WTC11 (cell line): ENCODE measurements at regions not wholly inside any gene's neighbourhood (a gene's known extent, or its start where the extent isn't known, plus 50 kb on each side); places are given as distances from the start of the nearest gene placed in this dataset.

Experiments
- ATAC-seq: fragments of 200-7000 bp; cut with Tn5 transposase; 2 replicates; pipeline ENCODE4 v1.10.0; 2021; ENCODE audit warnings: mild to moderate bottlenecking, moderate library complexity
- CTCF ChIA-PET: fragments of 300-600 bp; sonication (Branson Sonifier 250); formaldehyde crosslinking; loops from one replicate; lab custom pipeline; 2021; ENCODE audit warnings: antibody characterized with exemption; lab: Charles Lee
- POLR2A ChIA-PET: fragments of 350-600 bp; sonication (Branson Sonifier 250); formaldehyde crosslinking; loops from one replicate; lab custom pipeline; 2021; ENCODE audit warnings: antibody characterized with exemption; lab: Charles Lee
- DNase-seq: peaks from one replicate; pipeline ENCODE4 v3.0.0; 2021; ENCODE audit warnings: low spot score
- H3K27ac Mint-ChIP-seq: 2 replicates; pipeline ENCODE4 v1.8.0; 2021; ENCODE audit warnings: mixed read lengths
- H3K27me3 Mint-ChIP-seq: 2 replicates; pipeline ENCODE4 v1.8.0; 2021; ENCODE audit warnings: low read depth, mild to moderate bottlenecking, moderate library complexity, mixed read lengths
- H3K36me3 Mint-ChIP-seq: 2 replicates; pipeline ENCODE4 v1.8.0; 2021; ENCODE audit warnings: mixed read lengths
- H3K4me1 Mint-ChIP-seq: 2 replicates; pipeline ENCODE4 v1.8.0; 2022; ENCODE audit warnings: mixed read lengths
- H3K4me3 Mint-ChIP-seq: 2 replicates; pipeline ENCODE4 v1.8.0; 2021; ENCODE audit warnings: mild to moderate bottlenecking, moderate library complexity, mixed read lengths
- H3K9me3 Mint-ChIP-seq: 2 replicates; pipeline ENCODE4 v1.8.0; 2021; ENCODE audit warnings: mixed read lengths
- ATF1 ChIP-seq: sonication (generic); formaldehyde crosslinking; IDR thresholded peaks from 2 replicates; pipeline ENCODE4 v1.8.1; 2023; ENCODE audit warnings: mild to moderate bottlenecking, moderate library complexity, missing genetic modification reagents
- CREM ChIP-seq: sonication (generic); formaldehyde crosslinking; IDR thresholded peaks from 2 replicates; pipeline ENCODE4 v1.8.1; 2022; ENCODE audit warnings: mild to moderate bottlenecking, missing genetic modification reagents, moderate library complexity
- EMX1 ChIP-seq: fragments of 250-450 bp; sonication (Bioruptor Pico); IDR thresholded peaks from 2 replicates; pipeline ENCODE4 v1.8.0; 2021; ENCODE audit warnings: mild to moderate bottlenecking
- FOXP1 ChIP-seq: sonication (generic); formaldehyde crosslinking; IDR thresholded peaks from 2 replicates; pipeline ENCODE4 v1.8.0; 2022; ENCODE audit warnings: missing genetic modification reagents, mild to moderate bottlenecking, moderate library complexity, borderline replicate concordance
- GRHL2 ChIP-seq: fragments of 250-450 bp; sonication (Bioruptor Pico); IDR thresholded peaks from 2 replicates; pipeline ENCODE4 v1.8.0; 2022; ENCODE audit warnings: mild to moderate bottlenecking, moderate library complexity; ENCODE audit not compliant: insufficient replicate concordance, severe bottlenecking
- IRF2 ChIP-seq: sonication (generic); formaldehyde crosslinking; IDR thresholded peaks from 2 replicates; pipeline ENCODE4 v1.8.0; 2022; ENCODE audit warnings: low read depth, missing genetic modification reagents, borderline replicate concordance
- JAZF1 ChIP-seq: fragments of 250-450 bp; sonication (Bioruptor Pico); IDR thresholded peaks from 2 replicates; pipeline ENCODE4 v1.9.0; 2021; ENCODE audit warnings: moderate library complexity, mild to moderate bottlenecking, inconsistent platforms
- KAT7 ChIP-seq: sonication (generic); formaldehyde crosslinking; IDR thresholded peaks from 2 replicates; pipeline ENCODE4 v1.8.1; 2023; ENCODE audit warnings: missing genetic modification reagents, mild to moderate bottlenecking, borderline replicate concordance
- NFE2L1 ChIP-seq: sonication (generic); formaldehyde crosslinking; IDR thresholded peaks from 2 replicates; pipeline ENCODE4 v1.8.1; 2023; ENCODE audit warnings: missing genetic modification reagents
- NR2C2 ChIP-seq: sonication (generic); formaldehyde crosslinking; IDR thresholded peaks from 2 replicates; pipeline ENCODE4 v1.8.0; 2022; ENCODE audit warnings: mild to moderate bottlenecking, missing genetic modification reagents
- SP1 ChIP-seq: sonication (generic); formaldehyde crosslinking; conservative IDR thresholded peaks from 2 replicates; pipeline ENCODE4 v1.8.1; 2022; ENCODE audit warnings: missing genetic modification reagents
- TEAD1 ChIP-seq: sonication (generic); formaldehyde crosslinking; IDR thresholded peaks from 2 replicates; pipeline ENCODE4 v1.8.0; 2022; ENCODE audit warnings: mild to moderate bottlenecking, missing genetic modification reagents
- TEAD4 ChIP-seq: sonication (generic); formaldehyde crosslinking; IDR thresholded peaks from 2 replicates; pipeline ENCODE4 v1.8.0; 2022; ENCODE audit warnings: mild to moderate bottlenecking, missing genetic modification reagents
- ZNF671 ChIP-seq: fragments of 250-450 bp; sonication (Bioruptor Pico); IDR thresholded peaks from 2 replicates; pipeline ENCODE4 v1.8.0; 2021; ENCODE audit warnings: mild to moderate bottlenecking
- ZSCAN18 ChIP-seq: fragments of 250-450 bp; sonication (Bioruptor Pico); IDR thresholded peaks from 2 replicates; pipeline ENCODE4 v2.1.2; 2022; ENCODE audit warnings: mild to moderate bottlenecking, moderate library complexity
- TF ChIP-seq, protein P1 (sequence below): sonication (generic); formaldehyde crosslinking; IDR thresholded peaks from 2 replicates; pipeline ENCODE4 v1.8.1; 2022; ENCODE audit warnings: mild to moderate bottlenecking, moderate library complexity, missing genetic modification reagents
- TF ChIP-seq, protein P2 (sequence below): sonication (generic); formaldehyde crosslinking; IDR thresholded peaks from 2 replicates; pipeline ENCODE4 v1.8.1; 2023; ENCODE audit warnings: mild to moderate bottlenecking, missing genetic modification reagents
- TF ChIP-seq, protein P3 (sequence below): fragments of 250-450 bp; sonication (Bioruptor Pico); IDR thresholded peaks from 2 replicates; pipeline ENCODE4 v1.9.0; 2021; ENCODE audit warnings: mild to moderate bottlenecking
- TF ChIP-seq, protein P4 (sequence below): sonication (generic); formaldehyde crosslinking; IDR thresholded peaks from 2 replicates; pipeline ENCODE4 v1.8.1; 2022; ENCODE audit warnings: low read depth, missing genetic modification reagents, borderline replicate concordance
- TF ChIP-seq, protein P5 (sequence below): sonication (generic); formaldehyde crosslinking; conservative IDR thresholded peaks from 2 replicates; pipeline ENCODE4 v1.8.1; 2023; ENCODE audit warnings: mild to moderate bottlenecking, low read depth, missing genetic modification reagents, moderate library complexity

DNA sequence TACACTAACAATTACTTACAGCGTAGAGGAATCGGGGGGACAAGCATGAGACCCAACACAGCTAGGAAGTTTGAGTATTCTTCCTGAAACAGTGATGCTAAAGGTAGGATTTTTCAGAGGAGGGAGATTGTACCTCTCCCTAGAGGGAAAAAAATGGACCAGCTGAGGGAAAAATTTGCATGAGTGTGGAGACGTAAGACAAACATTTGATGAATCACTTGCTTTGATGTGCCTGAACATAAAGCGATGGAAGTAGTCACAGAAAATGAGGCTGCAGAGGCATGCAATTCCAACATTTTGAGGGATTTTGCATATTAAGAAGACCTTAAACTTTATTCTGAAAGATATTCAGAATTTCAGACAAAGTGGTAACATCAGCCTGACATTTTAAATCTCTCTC lies 102.2 kb downstream of the COL6A6 start:
- H3K4me1 Mint-ChIP-seq: no peaks in the 10 kb centered on the region
- H3K36me3 Mint-ChIP-seq: no peaks in the 10 kb centered on the region
- TF ChIP-seq NR2C2 (CRISPR knock-in tag) (no peak), SP1 (no peak), GRHL2 (no peak), JAZF1 (CRISPR knock-in tag) (no peak), FOXP1 (CRISPR knock-in tag) (no peak), TEAD4 (CRISPR knock-in tag) (no peak), ZSCAN18 (no peak), KAT7 (no peak)
- TF ChIP-seq, protein P1, sequence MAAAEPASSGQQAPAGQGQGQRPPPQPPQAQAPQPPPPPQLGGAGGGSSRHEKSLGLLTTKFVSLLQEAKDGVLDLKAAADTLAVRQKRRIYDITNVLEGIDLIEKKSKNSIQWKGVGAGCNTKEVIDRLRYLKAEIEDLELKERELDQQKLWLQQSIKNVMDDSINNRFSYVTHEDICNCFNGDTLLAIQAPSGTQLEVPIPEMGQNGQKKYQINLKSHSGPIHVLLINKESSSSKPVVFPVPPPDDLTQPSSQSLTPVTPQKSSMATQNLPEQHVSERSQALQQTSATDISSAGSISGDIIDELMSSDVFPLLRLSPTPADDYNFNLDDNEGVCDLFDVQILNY (CRISPR knock-in tag): no peak
- TF ChIP-seq, protein P2, sequence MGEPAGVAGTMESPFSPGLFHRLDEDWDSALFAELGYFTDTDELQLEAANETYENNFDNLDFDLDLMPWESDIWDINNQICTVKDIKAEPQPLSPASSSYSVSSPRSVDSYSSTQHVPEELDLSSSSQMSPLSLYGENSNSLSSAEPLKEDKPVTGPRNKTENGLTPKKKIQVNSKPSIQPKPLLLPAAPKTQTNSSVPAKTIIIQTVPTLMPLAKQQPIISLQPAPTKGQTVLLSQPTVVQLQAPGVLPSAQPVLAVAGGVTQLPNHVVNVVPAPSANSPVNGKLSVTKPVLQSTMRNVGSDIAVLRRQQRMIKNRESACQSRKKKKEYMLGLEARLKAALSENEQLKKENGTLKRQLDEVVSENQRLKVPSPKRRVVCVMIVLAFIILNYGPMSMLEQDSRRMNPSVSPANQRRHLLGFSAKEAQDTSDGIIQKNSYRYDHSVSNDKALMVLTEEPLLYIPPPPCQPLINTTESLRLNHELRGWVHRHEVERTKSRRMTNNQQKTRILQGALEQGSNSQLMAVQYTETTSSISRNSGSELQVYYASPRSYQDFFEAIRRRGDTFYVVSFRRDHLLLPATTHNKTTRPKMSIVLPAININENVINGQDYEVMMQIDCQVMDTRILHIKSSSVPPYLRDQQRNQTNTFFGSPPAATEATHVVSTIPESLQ (CRISPR knock-in tag): no peak

GRCh38 chr3:130621824-130622223 lies 104.8 kb downstream of the COL6A6 start:
- no peaks in the 10 kb centered on the region for H3K9me3 Mint-ChIP-seq
- H3K4me3 Mint-ChIP-seq: no peak overlapping the region
- no peaks in the 10 kb centered on the region for H3K4me1 Mint-ChIP-seq
- ChIA-PET POLR2A (no interaction called here), CTCF (interaction anchor here (0.6 kb wide), 1 partner anchor 164 kb away, joined by 3 read pairs; no protein-coding TSS in a partner anchor)
- H3K36me3 Mint-ChIP-seq: no peaks in the 10 kb centered on the region
- TF ChIP-seq, protein P3, sequence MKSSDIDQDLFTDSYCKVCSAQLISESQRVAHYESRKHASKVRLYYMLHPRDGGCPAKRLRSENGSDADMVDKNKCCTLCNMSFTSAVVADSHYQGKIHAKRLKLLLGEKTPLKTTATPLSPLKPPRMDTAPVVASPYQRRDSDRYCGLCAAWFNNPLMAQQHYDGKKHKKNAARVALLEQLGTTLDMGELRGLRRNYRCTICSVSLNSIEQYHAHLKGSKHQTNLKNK (CRISPR knock-in tag): no peak
- TF ChIP-seq TEAD1 (CRISPR knock-in tag) (no peak), ATF1 (no peak), EMX1 (no peak), CREM (CRISPR knock-in tag) (no peak), NFE2L1 (CRISPR knock-in tag) (no peak), IRF2 (CRISPR knock-in tag) (no peak), ZNF671 (no peak)
- TF ChIP-seq, protein P4, sequence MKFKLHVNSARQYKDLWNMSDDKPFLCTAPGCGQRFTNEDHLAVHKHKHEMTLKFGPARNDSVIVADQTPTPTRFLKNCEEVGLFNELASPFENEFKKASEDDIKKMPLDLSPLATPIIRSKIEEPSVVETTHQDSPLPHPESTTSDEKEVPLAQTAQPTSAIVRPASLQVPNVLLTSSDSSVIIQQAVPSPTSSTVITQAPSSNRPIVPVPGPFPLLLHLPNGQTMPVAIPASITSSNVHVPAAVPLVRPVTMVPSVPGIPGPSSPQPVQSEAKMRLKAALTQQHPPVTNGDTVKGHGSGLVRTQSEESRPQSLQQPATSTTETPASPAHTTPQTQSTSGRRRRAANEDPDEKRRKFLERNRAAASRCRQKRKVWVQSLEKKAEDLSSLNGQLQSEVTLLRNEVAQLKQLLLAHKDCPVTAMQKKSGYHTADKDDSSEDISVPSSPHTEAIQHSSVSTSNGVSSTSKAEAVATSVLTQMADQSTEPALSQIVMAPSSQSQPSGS (CRISPR knock-in tag): no peak
- TF ChIP-seq, protein P5, sequence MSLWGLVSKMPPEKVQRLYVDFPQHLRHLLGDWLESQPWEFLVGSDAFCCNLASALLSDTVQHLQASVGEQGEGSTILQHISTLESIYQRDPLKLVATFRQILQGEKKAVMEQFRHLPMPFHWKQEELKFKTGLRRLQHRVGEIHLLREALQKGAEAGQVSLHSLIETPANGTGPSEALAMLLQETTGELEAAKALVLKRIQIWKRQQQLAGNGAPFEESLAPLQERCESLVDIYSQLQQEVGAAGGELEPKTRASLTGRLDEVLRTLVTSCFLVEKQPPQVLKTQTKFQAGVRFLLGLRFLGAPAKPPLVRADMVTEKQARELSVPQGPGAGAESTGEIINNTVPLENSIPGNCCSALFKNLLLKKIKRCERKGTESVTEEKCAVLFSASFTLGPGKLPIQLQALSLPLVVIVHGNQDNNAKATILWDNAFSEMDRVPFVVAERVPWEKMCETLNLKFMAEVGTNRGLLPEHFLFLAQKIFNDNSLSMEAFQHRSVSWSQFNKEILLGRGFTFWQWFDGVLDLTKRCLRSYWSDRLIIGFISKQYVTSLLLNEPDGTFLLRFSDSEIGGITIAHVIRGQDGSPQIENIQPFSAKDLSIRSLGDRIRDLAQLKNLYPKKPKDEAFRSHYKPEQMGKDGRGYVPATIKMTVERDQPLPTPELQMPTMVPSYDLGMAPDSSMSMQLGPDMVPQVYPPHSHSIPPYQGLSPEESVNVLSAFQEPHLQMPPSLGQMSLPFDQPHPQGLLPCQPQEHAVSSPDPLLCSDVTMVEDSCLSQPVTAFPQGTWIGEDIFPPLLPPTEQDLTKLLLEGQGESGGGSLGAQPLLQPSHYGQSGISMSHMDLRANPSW (CRISPR knock-in tag): no peak
- DNase-seq (no peak), ATAC-seq (no peak)
- no peaks in the 10 kb centered on the region; the same call in 1 of the 2 replicates for H3K27me3 Mint-ChIP-seq
- H3K27ac Mint-ChIP-seq: no peak overlapping the region

More for the DNA sequence above, 102.2 kb downstream of the COL6A6 start:
- ChIA-PET POLR2A (no interaction called here), CTCF (no interaction called here)
- DNase-seq (no peak), ATAC-seq (no peak)
- no peaks in the 10 kb centered on the region for H3K9me3 Mint-ChIP-seq
- no peak overlapping the region for H3K27ac Mint-ChIP-seq
- no peaks in the 10 kb centered on the region; the same call in 1 of the 2 replicates for H3K27me3 Mint-ChIP-seq
- no peak overlapping the region for H3K4me3 Mint-ChIP-seq
